Fibroblast of mammary gland (primary cell): ENCODE measurements at regions not wholly inside any gene's neighbourhood (a gene's known extent, or its start where the extent isn't known, plus 50 kb on each side); places are given as distances from the start of the nearest gene placed in this dataset.
A peak's percentile ranks its signal among the peaks of the same experiment; 100 is the strongest.

Experiments
- DNase-seq: peaks from one replicate; pipeline ENCODE4 v3.0.0-alpha.2; 2010; ENCODE audit warnings: low read depth
- H3K4me3 ChIP-seq: 2 replicates; pipeline ENCODE4 v1.5.1; 2011; ENCODE audit warnings: low read depth, mild to moderate bottlenecking, low read length, moderate library complexity; ENCODE audit not compliant: control insufficient read depth
- CTCF ChIP-seq: conservative IDR thresholded peaks from 2 replicates; pipeline ENCODE4 v1.5.1; 2011; ENCODE audit warnings: low read depth, low read length, inconsistent platforms; ENCODE audit not compliant: control insufficient read depth, insufficient read depth

GRCh38 chr19:27775395-27775794, 1437.6 kb downstream of the UQCRFS1 start:
- TF ChIP-seq CTCF: no peak
- H3K4me3 ChIP-seq: no peak overlapping the region
- no peak for DNase-seq

GRCh38 chr19:27774827-27775226, 1438.1 kb downstream of the UQCRFS1 start:
- DNase-seq: peak; percentile 18
- peak; percentile 41 for TF ChIP-seq CTCF
- H3K4me3 ChIP-seq: no peak overlapping the region

- no peak for DNase-seq
- no peak overlapping the region for H3K4me3 ChIP-seq
- TF ChIP-seq CTCF: peak; percentile 45
Observed at GRCh38 chr19:27774337-27774736, 1438.6 kb downstream of the UQCRFS1 start.

- TF ChIP-seq CTCF: no peak
- no peak for DNase-seq
- H3K4me3 ChIP-seq: no peak overlapping the region
Observed at GRCh38 chr19:27773318-27774094, 1439.4 kb downstream of the UQCRFS1 start.

GRCh38 chr19:27772059-27772458, 1440.9 kb downstream of the UQCRFS1 start:
- DNase-seq: no peak
- no peak overlapping the region for H3K4me3 ChIP-seq
- TF ChIP-seq CTCF: no peak

GRCh38 chr19:27770095-27770494, 1442.9 kb downstream of the UQCRFS1 start:
- no peak overlapping the region for H3K4me3 ChIP-seq
- TF ChIP-seq CTCF: no peak
- DNase-seq: no peak
